ENCODE measurements at regions not wholly inside any gene's neighbourhood (a gene's known extent, or its start where the extent isn't known, plus 50 kb on each side); places are given as distances from the start of the nearest gene placed in this dataset.

DNA sequence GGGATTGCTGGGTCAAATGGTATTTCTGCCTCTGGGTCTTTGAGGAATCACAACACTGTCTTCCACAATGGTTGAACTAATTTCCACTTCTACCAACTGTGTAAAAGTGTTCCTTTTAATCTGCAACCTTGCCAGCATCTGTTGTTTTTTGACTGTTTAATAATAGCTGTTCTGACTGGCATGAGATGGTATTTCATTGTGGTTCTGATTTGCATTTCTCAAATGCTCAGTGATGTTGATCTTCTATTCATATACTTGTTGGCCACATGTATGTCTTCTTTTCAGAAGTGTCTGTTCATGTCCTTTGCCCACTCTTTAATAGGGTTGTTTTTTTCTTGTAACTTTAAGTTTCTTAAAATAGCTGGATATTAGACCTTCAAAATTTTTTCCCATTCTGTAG is 150.0 kb upstream of the FRMD6 start:
- Histone ChIP-seq H3K27me3 (ENCODE audit: control insufficient read depth, insufficient read depth, low read length) (no peaks in the 10 kb centered on the region), H3K9me3 (replicated peaks; ENCODE audit: low read length) (peaks cover 3% of the 10 kb centered on the region)

DNA sequence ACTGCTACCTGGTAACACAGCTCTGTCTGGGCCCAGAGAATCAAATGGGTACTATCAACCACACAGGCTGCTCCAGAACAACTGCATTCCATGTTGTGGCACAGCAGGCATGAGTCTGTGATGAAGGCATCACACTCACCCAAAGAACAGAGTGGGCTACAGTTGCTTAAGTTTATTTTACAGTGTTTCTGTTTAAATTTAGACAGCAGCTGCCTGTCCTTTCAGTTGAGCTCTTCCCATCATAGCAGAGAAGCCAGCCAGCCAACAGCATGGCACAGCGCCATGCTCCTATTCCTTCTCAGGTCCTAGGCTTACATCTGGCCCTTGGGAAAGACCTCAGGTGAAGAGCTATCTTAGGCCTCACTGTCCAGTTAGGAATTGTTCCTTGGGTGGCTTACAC is 147.0 kb upstream of the FRMD6 start:
- Histone ChIP-seq H3K4me1 (ENCODE audit: control insufficient read depth, insufficient read depth, low read length) (peaks cover 24% of the 10 kb centered on the region), H3K36me3 (ENCODE audit: insufficient read depth, low read length) (no peaks in the 10 kb centered on the region), H3K9me3 (replicated peaks; ENCODE audit: low read length) (no peaks in the 10 kb centered on the region)

More for the DNA sequence above, 150.0 kb upstream of the FRMD6 start:
- H3K4me2 ChIP-seq (ENCODE audit: low read length): no peak overlapping the region
- no peaks in the 10 kb centered on the region for H3K36me3 ChIP-seq (ENCODE audit: insufficient read depth, low read length)
- no peak overlapping the region for H3K4me3 ChIP-seq (ENCODE audit: low read length)
- H3K4me1 ChIP-seq (ENCODE audit: control insufficient read depth, insufficient read depth, low read length): peaks cover 5% of the 10 kb centered on the region
- no peak overlapping the region for H3K9ac ChIP-seq (ENCODE audit: low read depth, low read length)

DNA sequence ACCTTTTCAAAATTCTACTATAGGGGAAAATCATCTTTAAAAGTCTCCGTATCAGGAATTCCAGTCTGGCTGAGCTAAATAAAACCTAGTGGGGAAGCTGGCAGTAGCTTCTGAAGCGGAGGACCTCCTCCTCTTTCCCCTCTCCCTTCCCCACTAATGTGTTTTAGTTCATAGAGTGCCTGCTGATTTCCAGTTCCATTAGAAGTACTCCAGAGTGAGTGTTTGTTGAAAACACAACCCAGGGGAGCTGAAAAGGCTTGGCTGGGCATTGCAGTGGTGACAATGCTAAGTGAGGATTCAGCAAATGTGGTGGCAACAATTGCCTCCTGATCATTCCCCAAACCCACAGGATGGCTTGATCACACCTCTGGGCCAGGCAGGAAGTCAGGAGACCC is 144.2 kb upstream of the FRMD6 start:
- Histone ChIP-seq H3K4me1 (ENCODE audit: control insufficient read depth, insufficient read depth, low read length) (peaks cover 24% of the 10 kb centered on the region), H3K36me3 (ENCODE audit: insufficient read depth, low read length) (no peaks in the 10 kb centered on the region), H3K4me3 (ENCODE audit: low read length) (no peak overlapping the region), H3K9me3 (replicated peaks; ENCODE audit: low read length) (no peaks in the 10 kb centered on the region), H3K27me3 (ENCODE audit: control insufficient read depth, insufficient read depth, low read length) (no peaks in the 10 kb centered on the region), H3K9ac (ENCODE audit: low read depth, low read length) (peak overlapping the region; percentile 53), H3K4me2 (ENCODE audit: low read length) (no peak overlapping the region)

More for the DNA sequence above, 147.0 kb upstream of the FRMD6 start:
- Histone ChIP-seq H3K4me2 (ENCODE audit: low read length) (no peak overlapping the region), H3K9ac (ENCODE audit: low read depth, low read length) (no peak overlapping the region), H3K4me3 (ENCODE audit: low read length) (no peak overlapping the region), H3K27me3 (ENCODE audit: control insufficient read depth, insufficient read depth, low read length) (no peaks in the 10 kb centered on the region)

DNA sequence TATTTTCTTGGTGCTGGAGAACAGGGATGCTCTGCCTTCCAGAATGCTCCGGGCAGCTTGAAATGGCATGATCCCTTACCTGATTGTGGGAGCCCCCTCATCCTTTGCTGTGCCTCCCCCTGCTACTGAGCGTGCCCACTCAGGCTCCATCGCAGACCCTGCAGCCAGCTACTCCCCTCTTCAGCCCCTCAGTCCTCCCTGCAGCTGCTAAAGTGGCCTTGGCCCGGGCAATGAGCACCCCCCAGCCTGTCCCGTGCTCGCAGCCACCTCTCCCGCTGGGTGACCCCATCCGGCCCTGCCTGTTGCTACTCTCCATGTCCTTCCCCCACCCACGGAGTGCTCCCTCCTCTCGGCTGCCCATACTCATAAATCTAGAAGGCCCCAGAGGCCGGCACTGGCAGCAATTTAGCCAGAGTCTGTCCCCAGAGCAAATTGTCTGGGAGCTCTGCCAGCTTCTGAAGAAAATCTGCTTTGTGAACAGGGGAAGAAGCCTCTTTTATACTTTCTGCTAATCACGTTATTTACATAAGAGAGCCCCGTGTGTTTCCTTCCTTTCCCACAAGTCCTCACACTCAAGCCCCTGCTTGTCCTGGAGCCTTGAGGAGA is 143.7 kb upstream of the FRMD6 start:
- Histone ChIP-seq H3K9ac (ENCODE audit: low read depth, low read length) (peak overlapping the region; percentile 53), H3K4me2 (ENCODE audit: low read length) (peak overlapping the region; percentile 59), H3K36me3 (ENCODE audit: insufficient read depth, low read length) (no peaks in the 10 kb centered on the region), H3K4me3 (ENCODE audit: low read length) (no peak overlapping the region), H3K4me1 (ENCODE audit: control insufficient read depth, insufficient read depth, low read length) (peaks cover 24% of the 10 kb centered on the region), H3K27me3 (ENCODE audit: control insufficient read depth, insufficient read depth, low read length) (no peaks in the 10 kb centered on the region), H3K9me3 (replicated peaks; ENCODE audit: low read length) (no peaks in the 10 kb centered on the region)

DNA sequence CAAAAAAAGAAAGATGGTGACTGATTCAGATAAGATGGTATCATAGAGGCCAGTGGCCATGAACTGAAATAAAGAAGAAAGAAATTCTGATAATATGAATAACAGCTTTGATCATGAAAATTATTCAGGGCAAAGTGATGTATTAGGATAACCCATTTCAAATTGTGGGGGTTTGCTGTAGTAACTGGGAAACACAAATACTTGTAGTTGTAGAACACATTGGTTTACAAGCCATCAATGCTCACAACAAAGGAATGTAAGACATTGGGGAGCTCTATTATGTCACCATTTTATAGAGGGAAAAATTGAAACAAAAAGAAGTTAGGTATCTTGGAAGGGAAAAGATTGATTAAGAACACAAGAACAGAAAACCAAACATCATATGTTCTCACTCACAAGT is 140.4 kb upstream of the FRMD6 start:
- no peaks in the 10 kb centered on the region for H3K27me3 ChIP-seq (ENCODE audit: control insufficient read depth, insufficient read depth, low read length)
- no peaks in the 10 kb centered on the region for H3K36me3 ChIP-seq (ENCODE audit: insufficient read depth, low read length)
- no peak overlapping the region for H3K4me3 ChIP-seq (ENCODE audit: low read length)
- H3K4me1 ChIP-seq (ENCODE audit: control insufficient read depth, insufficient read depth, low read length): peaks cover 19% of the 10 kb centered on the region
- H3K4me2 ChIP-seq (ENCODE audit: low read length): no peak overlapping the region
- no peak overlapping the region for H3K9ac ChIP-seq (ENCODE audit: low read depth, low read length)
- H3K9me3 ChIP-seq (replicated peaks; ENCODE audit: low read length): no peaks in the 10 kb centered on the region

DNA sequence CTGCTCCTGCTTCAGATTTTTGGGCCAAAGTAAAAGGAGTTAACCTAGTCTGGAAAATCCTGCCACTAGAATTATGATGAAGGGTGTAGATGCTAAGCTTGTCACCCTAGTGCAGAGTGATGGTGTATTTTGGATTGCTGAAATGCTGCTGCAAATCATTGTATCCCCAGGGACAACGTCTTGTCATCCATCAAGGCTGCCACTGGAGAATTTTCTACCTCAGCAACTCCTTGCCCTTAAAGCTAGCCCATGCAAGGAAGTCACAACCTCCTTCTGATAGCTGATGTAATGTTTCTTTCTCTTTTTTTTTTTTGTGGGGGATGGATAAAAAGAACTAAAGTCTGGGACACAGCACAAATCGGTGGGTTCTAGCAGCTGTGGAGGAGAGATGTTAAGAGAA is 139.4 kb upstream of the FRMD6 start:
- H3K4me3 ChIP-seq (ENCODE audit: low read length): no peak overlapping the region
- H3K9ac ChIP-seq (ENCODE audit: low read depth, low read length): no peak overlapping the region
- H3K27me3 ChIP-seq (ENCODE audit: control insufficient read depth, insufficient read depth, low read length): no peaks in the 10 kb centered on the region
- no peak overlapping the region for H3K4me2 ChIP-seq (ENCODE audit: low read length)
- H3K36me3 ChIP-seq (ENCODE audit: insufficient read depth, low read length): no peaks in the 10 kb centered on the region
- H3K9me3 ChIP-seq (replicated peaks; ENCODE audit: low read length): no peaks in the 10 kb centered on the region
- peaks cover 16% of the 10 kb centered on the region for H3K4me1 ChIP-seq (ENCODE audit: control insufficient read depth, insufficient read depth, low read length)

DNA sequence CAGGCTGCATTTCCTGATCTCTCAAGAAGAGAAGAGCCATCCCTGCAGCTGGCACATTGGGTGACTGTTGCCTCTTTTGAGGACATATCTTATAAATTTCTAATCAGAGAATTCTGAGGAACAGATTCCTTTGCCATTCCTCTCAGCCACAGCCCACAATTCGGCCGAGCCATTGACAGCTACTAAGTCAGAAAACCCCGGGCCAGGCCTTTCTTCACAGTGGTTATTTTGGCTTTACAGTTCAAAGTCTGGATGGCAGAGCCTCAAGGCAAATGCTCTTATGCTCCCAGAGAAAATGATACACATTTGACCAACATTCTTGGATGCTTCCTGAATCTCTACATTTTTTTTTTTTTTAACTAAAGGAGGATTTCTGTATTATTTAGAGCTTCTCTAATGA is 138.4 kb upstream of the FRMD6 start:
- Histone ChIP-seq H3K27me3 (ENCODE audit: control insufficient read depth, insufficient read depth, low read length) (no peaks in the 10 kb centered on the region), H3K4me1 (ENCODE audit: control insufficient read depth, insufficient read depth, low read length) (peaks cover 6% of the 10 kb centered on the region), H3K9me3 (replicated peaks; ENCODE audit: low read length) (no peaks in the 10 kb centered on the region), H3K36me3 (ENCODE audit: insufficient read depth, low read length) (no peaks in the 10 kb centered on the region), H3K4me3 (ENCODE audit: low read length) (no peak overlapping the region), H3K9ac (ENCODE audit: low read depth, low read length) (no peak overlapping the region), H3K4me2 (ENCODE audit: low read length) (no peak overlapping the region)

DNA sequence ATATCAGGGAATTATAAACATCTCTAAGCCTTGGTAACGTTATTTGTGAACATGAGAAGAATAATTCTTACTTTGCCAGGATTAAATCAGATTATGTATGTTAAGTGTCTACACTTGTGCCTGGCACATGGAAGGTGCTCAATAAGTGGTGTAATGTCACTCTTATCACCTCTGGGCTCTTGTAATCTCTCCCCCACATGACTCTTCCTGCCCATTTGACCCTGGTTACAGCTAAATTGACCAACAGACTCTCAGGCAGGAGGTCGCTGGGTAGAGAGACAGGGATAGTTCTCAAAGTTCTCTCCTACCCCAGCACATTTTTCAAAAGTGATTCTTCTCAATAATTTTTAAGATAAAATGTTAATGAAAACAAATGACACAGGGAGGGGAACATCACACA is 137.8 kb upstream of the FRMD6 start:
- no peaks in the 10 kb centered on the region for H3K36me3 ChIP-seq (ENCODE audit: insufficient read depth, low read length)
- H3K4me1 ChIP-seq (ENCODE audit: control insufficient read depth, insufficient read depth, low read length): no peaks in the 10 kb centered on the region
- H3K9ac ChIP-seq (ENCODE audit: low read depth, low read length): no peak overlapping the region
- no peaks in the 10 kb centered on the region for H3K9me3 ChIP-seq (replicated peaks; ENCODE audit: low read length)
- H3K4me2 ChIP-seq (ENCODE audit: low read length): no peak overlapping the region
- H3K4me3 ChIP-seq (ENCODE audit: low read length): no peak overlapping the region
- no peaks in the 10 kb centered on the region for H3K27me3 ChIP-seq (ENCODE audit: control insufficient read depth, insufficient read depth, low read length)

DNA sequence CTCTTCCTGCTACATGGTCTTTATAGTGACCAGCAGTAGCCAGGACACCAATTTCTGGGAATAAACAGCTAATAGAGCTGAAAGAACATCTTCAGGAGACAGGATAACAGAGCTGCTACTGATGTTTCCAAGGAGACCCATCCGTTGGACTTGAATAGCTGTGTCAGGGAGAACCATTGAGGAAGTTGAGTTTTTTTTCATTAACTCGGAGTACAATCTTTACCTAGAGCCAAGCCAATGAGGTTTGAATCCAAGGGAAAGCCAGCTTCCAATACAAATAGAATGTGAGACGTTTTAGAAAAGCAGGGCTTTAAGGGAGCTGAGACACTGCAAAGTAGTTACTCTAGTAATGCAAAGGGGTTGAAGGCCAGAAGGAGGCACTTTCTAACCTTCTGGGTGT is 136.1 kb upstream of the FRMD6 start:
- H3K4me2 ChIP-seq (ENCODE audit: low read length): no peak overlapping the region
- no peaks in the 10 kb centered on the region for H3K9me3 ChIP-seq (replicated peaks; ENCODE audit: low read length)
- no peak overlapping the region for H3K4me3 ChIP-seq (ENCODE audit: low read length)
- H3K4me1 ChIP-seq (ENCODE audit: control insufficient read depth, insufficient read depth, low read length): peaks cover 14% of the 10 kb centered on the region
- no peak overlapping the region for H3K9ac ChIP-seq (ENCODE audit: low read depth, low read length)
- no peaks in the 10 kb centered on the region for H3K36me3 ChIP-seq (ENCODE audit: insufficient read depth, low read length)
- no peaks in the 10 kb centered on the region for H3K27me3 ChIP-seq (ENCODE audit: control insufficient read depth, insufficient read depth, low read length)

DNA sequence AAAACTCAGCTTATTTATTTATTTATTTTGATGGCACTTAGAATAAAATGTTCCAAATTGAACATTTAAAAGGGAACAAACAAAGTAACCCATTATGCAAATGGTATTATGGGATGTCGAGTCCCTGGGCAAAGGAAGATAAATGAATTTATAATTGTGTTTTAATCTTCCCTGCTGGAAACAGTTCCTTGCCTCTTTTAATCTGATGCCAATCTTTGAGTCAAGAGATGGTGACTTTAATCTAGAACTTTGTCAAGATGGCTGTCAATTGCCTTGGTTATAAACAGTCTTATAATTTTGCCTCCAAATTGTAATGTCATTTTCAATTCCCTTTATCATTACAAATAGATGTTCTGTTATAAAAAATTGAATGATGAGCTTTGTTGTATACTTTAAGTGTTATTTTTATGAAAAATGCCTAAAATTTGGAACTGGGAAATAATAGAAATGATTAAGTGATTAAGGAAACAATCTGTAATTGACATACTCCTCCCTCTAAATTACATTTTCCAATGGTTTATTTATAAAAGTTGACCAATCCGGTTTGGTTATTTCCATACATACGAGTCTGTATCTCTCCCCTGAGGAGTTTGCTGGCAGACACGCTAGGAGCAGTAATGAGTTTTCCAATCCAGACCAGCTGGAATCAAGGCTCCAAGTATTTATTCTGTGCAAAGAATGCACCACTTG is 134.9 kb upstream of the FRMD6 start:
- H3K4me2 ChIP-seq (ENCODE audit: low read length): no peak overlapping the region
- H3K9ac ChIP-seq (ENCODE audit: low read depth, low read length): no peak overlapping the region
- H3K36me3 ChIP-seq (ENCODE audit: insufficient read depth, low read length): no peaks in the 10 kb centered on the region
- H3K27me3 ChIP-seq (ENCODE audit: control insufficient read depth, insufficient read depth, low read length): no peaks in the 10 kb centered on the region
- peaks cover 24% of the 10 kb centered on the region for H3K4me1 ChIP-seq (ENCODE audit: control insufficient read depth, insufficient read depth, low read length)
- H3K9me3 ChIP-seq (replicated peaks; ENCODE audit: low read length): no peaks in the 10 kb centered on the region
- no peak overlapping the region for H3K4me3 ChIP-seq (ENCODE audit: low read length)

DNA sequence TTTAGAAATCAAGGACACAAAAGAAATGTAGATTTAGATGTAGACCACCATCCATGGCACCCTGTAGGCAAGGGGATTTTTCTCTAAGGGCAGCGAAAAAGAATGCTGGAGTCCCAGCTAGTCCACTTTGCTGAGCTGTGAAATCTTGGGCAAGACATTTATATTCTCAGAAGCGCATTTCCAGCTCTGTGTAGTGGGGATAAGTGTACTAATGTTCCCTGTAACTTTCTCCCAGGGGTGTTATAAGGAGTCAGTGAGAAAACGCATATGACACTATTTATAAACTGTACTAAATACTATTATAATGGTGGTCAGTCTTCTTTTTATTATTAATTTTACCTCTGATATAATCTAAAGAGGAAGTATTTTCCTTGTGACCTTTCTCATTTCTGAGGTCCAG is 133.4 kb upstream of the FRMD6 start:
- H3K4me1 ChIP-seq (ENCODE audit: control insufficient read depth, insufficient read depth, low read length): peaks cover 33% of the 10 kb centered on the region
- no peak overlapping the region for H3K4me3 ChIP-seq (ENCODE audit: low read length)
- H3K4me2 ChIP-seq (ENCODE audit: low read length): no peak overlapping the region
- H3K27me3 ChIP-seq (ENCODE audit: control insufficient read depth, insufficient read depth, low read length): no peaks in the 10 kb centered on the region
- no peak overlapping the region for H3K9ac ChIP-seq (ENCODE audit: low read depth, low read length)
- H3K9me3 ChIP-seq (replicated peaks; ENCODE audit: low read length): no peaks in the 10 kb centered on the region
- H3K36me3 ChIP-seq (ENCODE audit: insufficient read depth, low read length): no peaks in the 10 kb centered on the region

DNA sequence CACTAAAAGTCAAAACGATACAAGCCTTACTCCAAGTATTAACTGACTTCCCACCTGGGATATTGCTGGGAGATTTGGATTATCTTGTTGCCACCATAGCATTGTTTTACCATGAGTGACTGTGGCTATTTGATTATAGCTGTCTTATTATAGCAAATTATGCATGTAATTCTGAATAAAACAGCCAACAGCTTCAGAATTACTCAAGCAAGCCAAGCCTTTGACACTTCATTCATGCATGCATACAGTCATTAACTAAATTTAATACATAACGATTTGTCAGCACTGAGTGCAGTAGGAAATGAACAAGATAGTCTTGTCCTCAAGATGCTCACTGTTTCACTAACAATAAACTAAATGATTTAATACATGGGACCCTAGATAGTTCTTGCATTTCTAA is 133.0 kb upstream of the FRMD6 start:
- no peak overlapping the region for H3K4me3 ChIP-seq (ENCODE audit: low read length)
- no peaks in the 10 kb centered on the region for H3K27me3 ChIP-seq (ENCODE audit: control insufficient read depth, insufficient read depth, low read length)
- peaks cover 33% of the 10 kb centered on the region for H3K4me1 ChIP-seq (ENCODE audit: control insufficient read depth, insufficient read depth, low read length)
- H3K9me3 ChIP-seq (replicated peaks; ENCODE audit: low read length): no peaks in the 10 kb centered on the region
- H3K4me2 ChIP-seq (ENCODE audit: low read length): no peak overlapping the region
- H3K9ac ChIP-seq (ENCODE audit: low read depth, low read length): no peak overlapping the region
- H3K36me3 ChIP-seq (ENCODE audit: insufficient read depth, low read length): no peaks in the 10 kb centered on the region
